Suppressor macrophage treated with lipopolysaccharide for 1 hour (primary cell): ENCODE measurements at regions not wholly inside any gene's neighbourhood (a gene's known extent, or its start where the extent isn't known, plus 50 kb on each side); places are given as distances from the start of the nearest gene placed in this dataset.
"Not testable (repeated sequence)": the region's sequence is repeated elsewhere in the genome, so short reads cannot be mapped to it uniquely, and the experiment has no call there.

Source experiments
- DNase-seq, 3 donors: peaks; one replicate each; pipeline ENCODE4 v3.0.0-alpha.2; 2020 to 2022

DNA sequence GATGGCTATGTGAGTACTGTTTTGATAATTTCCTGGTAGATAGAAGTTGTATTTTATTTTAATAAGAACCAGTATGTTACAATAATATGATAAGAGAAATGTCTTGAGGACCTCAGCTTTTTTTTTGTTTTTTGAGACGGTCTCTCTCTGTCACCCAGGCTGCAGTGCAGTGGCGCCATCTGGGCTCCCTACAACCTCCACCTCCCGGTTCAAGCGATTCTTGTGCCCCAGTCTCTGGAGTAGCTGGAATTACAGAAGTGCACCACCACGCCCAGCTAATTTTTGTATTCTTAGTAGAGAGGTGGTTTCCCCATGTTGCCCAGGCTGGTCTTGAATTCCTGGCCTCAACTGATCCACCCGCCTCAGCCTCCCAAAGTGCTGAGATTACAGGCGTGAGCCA is 968.1 kb upstream of the ADGRL4 start:
- no peak for DNase-seq

DNA sequence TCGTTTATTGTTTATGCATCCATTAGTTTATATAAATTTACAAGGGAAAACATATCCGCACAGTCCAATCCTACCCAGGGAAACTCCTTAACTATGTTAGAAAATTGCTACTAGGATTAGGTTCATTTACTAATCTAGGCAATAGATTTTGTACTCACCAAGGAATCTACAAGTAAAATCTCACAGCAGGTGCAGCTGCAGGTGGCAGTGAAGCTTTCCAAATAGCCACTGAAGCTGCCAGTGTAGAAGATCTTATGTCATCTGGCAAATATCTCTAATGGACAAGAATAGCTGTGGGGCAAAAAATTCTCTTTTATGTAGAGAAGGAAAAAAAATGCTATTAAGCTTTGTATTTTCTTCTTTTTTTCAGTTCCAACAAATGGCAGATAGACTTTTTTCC is 963.4 kb upstream of the ADGRL4 start:
- DNase-seq, result no peak

DNA sequence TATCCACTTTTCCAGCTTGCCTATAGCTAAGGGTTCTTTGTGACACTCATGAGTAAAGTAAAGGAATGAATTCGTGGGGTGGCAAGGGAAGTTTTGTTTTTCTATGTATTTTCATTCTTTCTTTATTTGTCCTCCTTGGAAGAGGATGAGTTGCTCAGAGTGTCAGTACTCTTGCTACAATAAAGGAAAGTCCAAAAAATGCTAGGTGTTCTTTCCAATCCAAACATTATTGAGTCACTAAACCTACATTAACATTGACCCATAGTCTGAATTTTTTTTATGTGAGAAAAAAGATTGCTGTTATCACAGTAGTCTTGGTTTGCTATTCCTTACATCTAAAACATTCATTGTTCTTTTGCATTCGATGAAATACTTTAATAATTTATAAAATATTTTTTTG is 959.9 kb upstream of the ADGRL4 start:
- no peak for DNase-seq

DNA sequence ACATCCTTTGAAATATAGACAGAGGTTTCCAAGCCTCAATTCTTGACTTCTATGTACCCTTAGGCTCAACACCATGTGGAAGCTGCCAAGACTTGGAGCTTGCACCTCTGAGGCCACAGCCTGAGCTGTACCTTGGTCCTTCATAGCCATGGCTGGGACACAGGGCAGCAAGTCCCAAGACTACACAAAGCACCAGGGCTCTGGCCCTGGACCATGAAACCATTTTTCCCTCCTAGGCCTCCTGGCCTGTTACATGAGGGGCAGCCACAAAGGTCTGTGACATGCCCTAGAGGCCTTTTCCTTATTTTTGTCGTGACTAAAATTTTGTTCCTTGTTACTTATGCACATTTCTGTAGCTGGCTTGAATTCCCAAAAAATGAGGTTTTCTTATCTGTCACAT is 953.1 kb upstream of the ADGRL4 start:
- no peak for DNase-seq

DNA sequence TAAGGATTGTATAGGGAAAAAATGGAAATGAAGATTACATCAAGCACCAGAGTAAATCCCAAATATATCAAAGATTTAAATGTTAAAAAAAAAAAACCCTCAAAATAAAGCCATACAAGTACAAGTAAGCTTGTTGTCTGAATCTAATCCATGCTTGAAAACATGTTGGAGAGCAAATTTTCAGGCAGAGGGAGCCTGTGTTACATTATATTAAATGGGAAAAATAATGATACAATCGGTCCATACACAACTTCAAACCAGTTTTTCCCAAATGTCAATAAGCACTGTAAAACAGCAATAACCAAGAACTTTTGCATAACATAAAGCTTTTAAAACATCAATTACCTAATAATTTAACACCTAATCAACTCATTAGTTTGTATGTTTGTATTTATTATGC is 949.4 kb upstream of the ADGRL4 start:
- no peak for DNase-seq

DNA sequence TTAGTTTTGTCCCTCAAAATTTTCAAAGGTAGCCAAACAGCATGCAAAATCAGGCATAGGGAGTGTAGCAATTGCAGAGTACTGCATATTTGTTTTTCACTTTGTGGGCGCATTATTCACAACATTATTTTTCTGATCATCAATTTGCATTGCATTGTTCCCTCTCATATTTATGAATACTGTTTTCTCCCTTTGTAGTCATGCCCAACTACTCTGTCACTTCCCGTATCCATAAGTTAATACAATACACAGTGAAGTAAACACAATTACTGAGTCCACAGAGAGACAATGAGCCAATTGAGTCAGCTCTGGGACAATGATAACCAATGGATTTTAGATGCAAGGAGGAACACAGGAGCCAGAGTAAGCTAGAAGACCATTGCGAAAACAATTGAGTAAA is 944.0 kb upstream of the ADGRL4 start:
- DNase-seq, result no peak

DNA sequence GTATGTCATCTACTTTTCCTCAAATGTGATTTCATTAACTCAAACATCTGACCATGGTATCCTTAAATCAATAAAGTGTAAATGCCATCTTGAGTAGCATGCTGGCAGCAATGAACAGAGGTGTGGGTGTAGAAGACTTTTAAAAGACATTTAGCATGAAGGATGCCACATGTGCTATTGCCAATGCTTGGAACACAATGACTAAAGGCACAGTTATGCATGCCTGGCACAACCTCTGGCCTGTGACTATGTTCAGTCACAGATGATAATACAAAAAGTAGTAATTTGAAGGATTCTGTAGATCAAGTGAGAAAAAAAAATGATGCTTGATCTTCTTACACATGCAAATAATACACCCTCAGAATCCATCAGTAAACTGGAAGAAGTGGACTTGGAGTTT is 938.9 kb upstream of the ADGRL4 start:
- no peak for DNase-seq

DNA sequence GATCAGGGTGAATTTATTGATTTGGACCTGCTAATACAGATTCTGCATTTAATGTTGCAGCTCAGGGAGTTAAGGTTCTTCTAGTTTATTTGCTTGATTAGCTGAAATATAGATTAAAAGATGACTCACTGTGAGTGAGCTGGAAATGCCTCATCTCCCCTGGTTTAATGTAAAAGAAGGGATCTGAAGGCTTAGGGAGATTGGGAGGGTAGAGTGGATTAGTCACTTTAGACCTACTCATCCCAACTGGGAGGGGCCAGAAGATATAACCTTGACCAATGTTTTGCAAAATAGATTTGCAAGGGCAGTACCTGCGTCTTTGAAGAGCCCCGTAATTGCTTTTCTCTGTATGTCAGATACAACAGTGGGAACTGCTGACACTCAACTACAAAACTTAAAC is 922.8 kb upstream of the ADGRL4 start:
- DNase-seq, result no peak

DNA sequence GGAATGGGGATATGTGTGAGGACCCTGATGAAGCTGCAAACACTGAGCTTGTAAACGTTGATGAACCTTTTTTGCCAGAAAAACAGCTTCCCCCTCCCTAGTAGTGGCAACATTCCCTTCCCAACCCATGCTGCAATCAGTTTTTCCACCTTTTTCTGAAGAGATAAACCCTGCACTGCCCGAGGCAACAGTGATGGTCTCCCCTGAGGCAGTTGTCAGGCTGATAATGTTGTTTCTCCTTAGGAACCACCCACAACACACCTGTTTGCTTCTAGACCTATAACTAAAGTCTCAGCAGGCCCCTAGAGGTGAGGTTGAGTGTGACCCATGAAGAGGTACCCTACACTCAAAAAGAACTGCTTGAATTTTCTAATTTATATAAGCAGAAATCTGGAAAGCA is 922.4 kb upstream of the ADGRL4 start:
- no peak for DNase-seq

DNA sequence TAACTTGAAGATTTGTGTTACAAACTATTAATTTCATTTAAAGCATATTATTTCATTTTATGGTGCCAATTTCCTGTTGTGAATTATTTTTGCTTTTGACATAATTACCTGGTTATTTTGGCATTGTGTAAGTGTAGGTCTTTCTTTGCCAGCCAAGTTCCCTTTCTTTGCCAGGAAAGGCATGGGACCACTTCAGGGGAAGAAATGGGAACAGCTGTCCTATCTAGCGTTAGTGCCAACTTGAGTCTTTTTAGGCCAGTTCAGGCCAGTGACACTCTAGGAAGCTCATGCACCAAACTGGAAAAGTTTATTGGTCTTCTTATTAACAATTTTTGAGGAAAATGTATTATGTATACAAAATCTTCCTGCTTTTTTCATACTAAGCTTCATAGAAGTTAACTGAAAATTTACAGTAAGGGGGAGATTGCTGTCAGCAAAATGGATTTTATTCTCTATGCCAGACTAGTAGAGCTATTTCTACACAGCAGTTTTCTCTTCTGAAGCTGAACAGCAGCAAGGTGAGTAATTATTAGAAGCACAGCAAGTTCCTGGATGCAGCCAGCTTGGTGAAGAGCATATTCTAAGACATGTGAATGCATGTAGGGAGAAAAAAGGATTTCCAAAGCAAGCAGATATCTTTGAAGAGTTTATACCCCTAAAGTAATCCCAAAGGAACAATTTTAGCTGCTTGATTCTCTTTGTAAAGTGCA is 914.6 kb upstream of the ADGRL4 start:
- DNase-seq, result no peak

DNA sequence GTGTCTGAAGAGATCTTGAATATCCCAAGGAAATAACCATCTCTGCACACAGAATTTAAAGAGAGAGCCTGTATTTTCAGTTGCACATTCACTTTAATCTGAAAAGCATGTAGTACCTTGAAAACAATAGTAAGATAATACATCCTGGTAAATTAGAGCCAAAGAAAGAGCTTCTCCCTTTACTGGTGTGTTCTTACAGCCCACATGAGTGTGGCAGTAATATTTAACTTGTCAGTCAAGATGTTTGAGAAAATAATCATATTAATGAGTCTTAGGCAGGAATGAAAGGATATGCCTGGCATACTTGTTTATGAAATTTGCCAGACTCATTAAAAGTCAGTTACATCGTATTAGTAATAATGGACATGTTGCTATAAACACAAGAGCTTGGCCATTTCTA is 908.4 kb upstream of the ADGRL4 start:
- no peak for DNase-seq

DNA sequence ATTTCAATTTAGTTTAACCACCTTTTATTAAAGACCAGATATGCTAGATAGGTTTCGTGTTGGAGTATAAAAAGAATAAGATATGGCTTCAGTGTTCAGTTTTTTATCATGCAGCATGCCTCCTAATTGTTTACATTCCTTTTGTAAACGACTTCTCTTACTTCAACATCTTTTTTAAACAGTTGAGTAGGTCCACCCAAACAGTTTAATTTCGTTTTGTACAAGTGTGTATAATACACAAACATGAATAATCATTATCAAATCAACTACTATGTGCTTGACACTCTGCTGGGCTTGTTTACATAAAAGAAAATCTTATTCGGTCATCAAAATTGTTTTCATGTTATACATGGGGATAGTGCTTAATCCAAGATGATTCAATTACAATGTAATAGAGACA is 906.3 kb upstream of the ADGRL4 start:
- DNase-seq, result no peak

DNA sequence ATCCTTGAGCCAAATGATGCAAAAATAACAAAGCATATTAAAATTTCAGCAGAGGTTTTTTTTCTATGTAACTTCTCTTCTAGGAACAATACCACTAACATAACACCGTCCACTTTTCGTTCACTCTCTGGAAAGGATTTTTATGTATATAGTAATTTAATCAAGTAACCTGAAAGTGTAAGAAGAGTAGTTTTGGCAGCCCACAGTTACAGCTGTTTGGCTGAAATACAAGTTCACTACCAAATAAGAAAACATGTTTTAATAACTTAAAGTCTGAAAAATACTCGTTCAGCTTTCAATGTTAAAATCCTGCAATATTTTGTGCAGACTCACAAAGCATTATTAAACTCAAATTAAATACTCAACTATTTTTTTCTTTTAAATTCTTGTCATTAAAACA is 896.8 kb upstream of the ADGRL4 start:
- DNase-seq, result no peak

DNA sequence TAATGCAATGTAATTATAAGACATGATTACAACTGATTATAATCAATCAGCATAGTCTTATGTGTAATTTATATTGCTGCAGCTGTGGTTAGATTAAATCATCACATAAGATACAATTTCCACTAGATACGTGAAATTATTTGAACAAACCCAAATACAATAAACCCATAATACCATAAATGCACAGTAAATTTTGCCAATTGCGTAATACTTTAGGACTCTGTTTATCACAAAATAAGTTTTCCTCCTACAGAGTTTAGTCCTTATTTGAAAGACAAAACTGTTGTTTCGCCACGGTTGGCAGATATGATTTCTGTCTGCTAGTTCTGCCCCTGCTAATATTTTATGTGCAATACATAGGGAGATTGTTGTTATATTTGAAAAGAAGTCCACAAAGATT is 895.9 kb upstream of the ADGRL4 start:
- no peak for DNase-seq

DNA sequence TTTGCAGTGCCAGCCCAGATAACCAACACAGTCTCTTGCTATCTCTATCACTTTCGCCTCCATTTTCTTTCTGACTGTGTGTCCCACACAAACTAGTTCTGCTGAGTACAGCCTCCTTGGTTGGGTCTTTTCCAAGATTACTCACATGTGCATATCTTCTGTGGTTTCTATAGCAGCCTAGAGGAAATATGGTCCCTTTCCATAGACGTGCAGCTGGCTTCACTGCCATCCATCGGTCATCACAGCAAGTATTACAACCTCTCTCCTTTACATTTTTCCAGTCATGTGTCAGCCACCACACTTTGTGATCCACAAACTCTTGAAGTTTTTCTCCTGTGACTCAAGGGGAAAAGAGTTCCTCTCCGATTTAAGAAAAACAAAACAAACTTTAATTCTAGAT is 893.4 kb upstream of the ADGRL4 start:
- no peak for DNase-seq

DNA sequence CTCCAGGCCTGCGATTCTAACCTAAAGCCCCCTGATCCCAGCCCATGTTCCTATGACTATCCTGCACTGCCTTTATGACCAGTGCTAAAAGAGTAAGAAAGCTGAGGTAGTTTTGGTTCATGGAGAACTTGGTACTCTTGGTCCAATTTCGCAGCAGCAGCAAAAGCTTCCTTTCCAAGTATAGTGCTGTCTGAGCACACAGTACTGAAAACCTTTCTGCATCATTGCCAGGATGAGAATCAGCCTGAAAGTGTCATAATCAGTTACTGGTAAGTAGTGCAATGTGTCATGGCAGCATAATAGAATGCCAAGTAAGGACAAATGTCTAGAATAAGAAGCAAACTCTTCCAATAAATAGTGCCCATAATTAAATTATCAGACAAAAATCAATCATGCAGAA is 889.6 kb upstream of the ADGRL4 start:
- DNase-seq, result no peak

DNA sequence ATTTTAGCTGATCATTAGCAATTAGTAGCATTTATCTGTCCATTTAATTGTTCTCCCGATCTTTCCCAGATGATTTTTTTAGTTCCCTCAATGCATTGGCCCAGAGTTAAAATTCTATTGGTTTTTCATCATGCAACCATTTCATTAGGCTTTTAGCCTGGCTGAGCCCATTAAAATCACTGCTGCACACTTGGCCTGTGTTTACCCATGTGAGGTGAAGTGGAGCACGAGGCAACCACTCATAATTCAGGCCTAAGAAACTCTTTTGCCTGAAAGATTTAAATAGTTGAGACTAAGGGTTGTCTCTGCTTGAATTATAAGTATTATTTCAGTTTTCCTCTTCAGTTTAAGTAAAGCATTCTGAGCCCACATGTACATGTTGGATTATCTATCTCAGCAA is 889.0 kb upstream of the ADGRL4 start:
- DNase-seq, result no peak

DNA sequence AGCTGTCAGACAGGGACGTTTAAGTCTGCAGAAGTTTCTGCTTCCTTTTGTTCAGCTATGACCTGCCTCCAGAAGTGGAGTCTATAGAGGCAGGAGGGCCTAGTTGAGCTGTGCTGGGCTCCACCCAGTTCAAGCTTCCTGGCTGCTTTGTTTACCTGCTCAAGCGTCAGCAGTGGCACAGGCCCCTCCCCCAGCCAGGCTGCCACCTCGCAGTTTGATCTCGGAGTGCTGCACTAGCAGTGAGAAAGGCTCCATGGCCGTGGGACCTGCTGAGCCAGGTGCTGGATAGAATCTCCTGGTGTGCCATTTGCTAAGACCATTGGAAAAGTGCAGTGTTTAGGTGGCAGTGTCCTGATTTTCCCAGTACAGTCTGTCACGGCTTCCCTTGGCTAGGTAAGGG is 887.6 kb upstream of the ADGRL4 start:
- DNase-seq, result not testable (repeated sequence)

DNA sequence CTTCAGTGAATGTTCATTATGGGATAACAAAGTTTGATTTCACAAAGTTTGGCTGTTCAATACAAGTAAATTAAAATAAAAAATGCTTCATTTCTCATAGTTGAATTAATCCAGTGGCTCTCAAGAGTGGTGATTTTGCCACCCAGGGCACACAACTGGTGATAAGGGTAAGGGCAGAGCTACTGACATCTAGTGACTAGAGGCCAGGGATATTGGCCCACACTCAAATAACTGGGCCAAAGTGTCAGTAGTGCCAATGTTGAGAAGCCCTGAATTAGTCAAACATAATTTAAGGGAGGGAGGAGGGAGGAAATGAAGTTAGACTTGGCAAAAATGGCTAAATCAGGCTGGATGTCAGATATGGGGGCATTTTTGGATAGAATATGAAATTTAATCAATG is 880.5 kb upstream of the ADGRL4 start:
- no peak for DNase-seq

DNA sequence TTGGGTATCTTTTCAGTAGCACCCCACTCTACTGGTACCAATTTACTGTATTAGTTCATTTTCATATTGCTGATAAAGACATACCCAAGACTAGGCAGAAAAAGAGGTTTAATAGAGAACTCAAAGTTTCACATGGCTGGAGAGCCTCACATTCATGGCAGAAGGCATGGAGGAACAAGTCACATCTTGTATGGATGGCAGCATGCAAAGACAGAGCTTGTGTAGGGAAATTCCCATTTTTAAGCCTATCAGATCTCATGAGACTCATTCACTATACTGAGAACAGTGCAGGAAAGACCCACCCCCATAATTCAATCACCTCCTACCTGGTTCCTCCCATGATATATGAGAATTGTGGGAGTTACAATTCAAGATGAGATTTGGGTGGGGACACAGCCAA is 878.6 kb upstream of the ADGRL4 start:
- no peak for DNase-seq

DNA sequence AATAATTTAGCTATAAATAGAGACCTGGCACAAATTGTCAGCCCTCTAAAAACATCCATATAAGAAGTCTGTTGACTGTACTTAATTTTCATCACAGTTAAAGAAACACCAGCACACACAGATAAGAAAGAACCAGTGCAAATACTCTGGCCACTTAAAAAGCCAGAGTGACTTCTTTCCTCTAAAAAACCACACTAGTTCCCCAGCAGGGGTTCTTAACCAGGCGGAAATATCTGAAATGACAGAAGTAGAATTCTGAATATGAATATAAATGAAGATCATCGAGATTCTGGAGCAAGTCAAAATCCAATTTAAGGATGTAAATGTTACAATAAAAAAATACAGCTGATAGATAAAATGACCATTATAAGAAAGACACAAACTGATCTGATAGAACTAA is 870.6 kb upstream of the ADGRL4 start:
- no peak for DNase-seq

DNA sequence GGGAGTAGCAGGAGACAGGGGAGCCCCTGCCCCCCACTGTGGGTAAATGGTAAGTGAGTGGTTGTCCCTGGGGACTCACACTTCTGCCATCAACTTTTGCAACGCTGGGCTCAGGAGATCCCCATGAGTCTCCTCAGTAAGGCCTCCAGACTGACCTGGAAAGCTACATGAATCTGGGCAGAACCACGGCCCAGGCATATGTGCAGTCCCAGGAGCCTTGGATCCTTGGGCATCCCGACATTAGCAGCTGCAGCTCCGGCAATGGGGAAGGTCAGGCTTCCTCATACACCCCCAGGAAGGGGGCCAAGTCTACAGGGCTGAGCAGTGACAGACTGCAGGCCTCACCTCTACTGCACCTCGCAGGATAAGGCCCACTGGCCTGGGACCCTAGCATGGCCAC is 868.7 kb upstream of the ADGRL4 start:
- DNase-seq, result no peak

DNA sequence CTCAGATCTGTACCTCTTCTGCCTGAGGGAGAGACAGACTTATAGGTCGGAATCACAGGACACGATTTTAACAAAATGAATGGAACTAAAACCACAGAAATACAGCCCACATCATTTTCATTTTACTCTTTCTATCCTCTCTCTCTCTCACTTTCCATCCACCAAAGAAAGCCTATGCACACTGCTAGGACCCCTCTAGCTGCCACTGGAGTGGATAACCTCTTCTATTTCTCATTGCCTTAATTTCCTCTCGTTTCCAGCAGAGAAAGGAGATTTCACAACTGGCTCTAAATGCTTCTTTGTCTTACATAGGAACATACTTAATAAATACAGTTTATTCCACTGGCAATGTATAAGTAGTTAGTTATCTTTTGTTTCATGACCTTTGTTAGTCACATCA is 867.8 kb upstream of the ADGRL4 start:
- no peak for DNase-seq

DNA sequence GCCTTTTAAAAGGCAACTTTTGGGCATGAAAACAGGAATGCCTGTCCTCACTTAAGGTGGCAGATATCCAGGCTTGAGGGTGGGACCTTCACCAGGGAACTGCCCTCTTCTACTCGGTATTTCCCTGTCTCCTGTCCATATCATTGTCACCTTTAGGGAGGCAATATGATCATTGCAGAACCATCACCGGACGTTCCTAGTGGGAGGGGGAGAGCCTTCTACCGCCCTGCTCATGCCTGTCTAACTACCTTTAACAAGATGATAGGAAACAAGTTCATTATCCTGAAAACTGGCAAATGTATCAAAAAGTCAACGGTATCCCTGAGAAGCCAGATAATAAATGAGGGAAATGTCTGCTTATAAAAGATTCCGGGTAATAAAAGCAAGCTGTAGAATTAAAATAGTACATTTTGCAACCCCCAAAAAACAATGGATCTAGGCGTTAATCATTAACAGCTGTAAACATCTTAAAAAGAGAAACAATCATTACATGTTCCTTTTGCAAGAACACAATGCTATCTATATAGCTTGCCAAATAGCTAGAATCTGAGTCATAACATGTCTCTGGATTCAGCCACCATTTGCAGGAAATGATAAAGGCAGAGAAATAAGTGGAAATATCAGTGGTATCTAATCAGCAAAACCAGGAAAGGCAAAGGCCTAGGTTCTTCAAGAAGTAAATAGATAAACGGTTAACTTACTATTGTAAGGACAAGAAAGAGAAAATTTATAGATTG is 852.9 kb upstream of the ADGRL4 start:
- DNase-seq, result no peak

DNA sequence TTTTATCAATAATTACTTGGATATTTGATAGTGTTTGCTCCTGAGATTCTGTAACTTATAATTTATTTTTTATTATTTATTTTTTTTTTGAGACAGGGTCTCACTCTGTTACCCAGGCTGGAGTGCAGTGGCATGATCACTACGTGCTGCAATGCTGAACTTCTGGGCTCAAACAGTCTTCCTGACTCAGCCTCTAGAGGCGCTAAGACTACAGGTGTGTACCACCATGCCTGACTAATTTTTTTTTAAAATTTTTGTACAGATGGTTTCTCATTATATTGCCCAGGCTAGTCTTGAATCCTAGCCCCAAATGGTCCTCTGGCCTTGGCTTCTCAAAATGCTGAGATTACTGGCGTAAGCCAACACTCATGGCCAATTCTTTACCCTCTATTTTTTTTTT is 845.5 kb upstream of the ADGRL4 start:
- DNase-seq, result no peak
